H1 (cell line): ENCODE measurements at regions not wholly inside any gene's neighbourhood (a gene's known extent, or its start where the extent isn't known, plus 50 kb on each side); places are given as distances from the start of the nearest gene placed in this dataset.

Source experiments
- CTCF ChIA-PET: fragments of 300-600 bp; sonication (Branson Sonifier 250); formaldehyde crosslinking; loops from one replicate; lab custom pipeline; 2021; ENCODE audit not compliant: partially characterized antibody; lab: Charles Lee
- POLR2A ChIA-PET: fragments of 300-600 bp; sonication (Branson Sonifier 250); formaldehyde crosslinking; loops from one replicate; lab custom pipeline; 2021; ENCODE audit warnings: inconsistent platforms; ENCODE audit not compliant: partially characterized antibody; lab: Charles Lee
- DNase-seq, 2 experiments: peaks; one replicate each; pipeline versions ENCODE4 v3.0.0 to v3.0.0-alpha.2; 2010 to 2022; ENCODE audit warnings: low spot score in 2 of 2, low read depth in 1 of 2, mixed read lengths in 1 of 2
- FAIRE-seq: peaks from 2 replicates; lab custom pipeline; 2011; peaks lifted over from hg19 to GRCh38; lab: Jason Lieb, UNC
- H2AFZ ChIP-seq: 2 replicates; pipeline ENCODE4 v1.8.1; 2012; ENCODE audit warnings: low read length, inconsistent platforms
- H2AK5ac ChIP-seq: 2 replicates; pipeline ENCODE4 v1.6.1; 2013; ENCODE audit warnings: low read depth, low read length
- H2BK120ac ChIP-seq: replicated peaks from 2 replicates; pipeline ENCODE3; 2013; ENCODE audit warnings: low read depth, low read length, inconsistent platforms
- H2BK12ac ChIP-seq: 2 replicates; pipeline ENCODE4 v1.6.1; 2013; ENCODE audit warnings: low read depth, low read length
- H2BK15ac ChIP-seq: 2 replicates; pipeline ENCODE4 v1.6.1; 2013; ENCODE audit warnings: low read length
- H2BK20ac ChIP-seq: 2 replicates; pipeline ENCODE4 v1.6.1; 2013; ENCODE audit warnings: low read length
- H2BK5ac ChIP-seq: 2 replicates; pipeline ENCODE4 v1.6.1; 2013; ENCODE audit warnings: low read depth, low read length
- H3K14ac ChIP-seq: 2 replicates; pipeline ENCODE4 v1.6.1; 2013; ENCODE audit warnings: inconsistent platforms; ENCODE audit not compliant: insufficient read length
- H3K18ac ChIP-seq: 2 replicates; pipeline ENCODE4 v1.6.1; 2013; ENCODE audit warnings: low read length; ENCODE audit errors: extremely low read depth
- H3K23ac ChIP-seq: 2 replicates; pipeline ENCODE4 v1.6.1; 2013; ENCODE audit warnings: inconsistent platforms; ENCODE audit not compliant: insufficient read length
- H3K23me2 ChIP-seq: 2 replicates; pipeline ENCODE4 v1.6.1; 2013; ENCODE audit warnings: low read depth, low read length
- H3K27ac ChIP-seq: 2 replicates; pipeline ENCODE4 v1.6.1; 2011; ENCODE audit warnings: low read depth, low read length, inconsistent platforms
- H3K27me3 ChIP-seq, 4 experiments: replicated peaks in 1 of 4; 1 replicate in 1 of 4; 2 replicates in 3 of 4; pipeline versions ENCODE4 v1.6.1 to v1.8.1; 2011 to 2013; ENCODE audit warnings: low read length in 3 of 4, mild to moderate bottlenecking in 3 of 4, inconsistent platforms in 2 of 4, mixed read lengths in 2 of 4, moderate library complexity in 1 of 4; ENCODE audit not compliant: control insufficient read depth in 3 of 4, insufficient read depth in 3 of 4; ENCODE audit errors: extremely low read depth in 1 of 4
- H3K36me3 ChIP-seq, 4 experiments: 2 replicates each; pipeline versions ENCODE4 v1.6.1 to v1.8.1; 2011 to 2013; ENCODE audit warnings: mild to moderate bottlenecking in 4 of 4, low read length in 3 of 4, moderate library complexity in 2 of 4, control low read depth in 1 of 4, inconsistent platforms in 1 of 4; ENCODE audit not compliant: insufficient read depth in 4 of 4, control insufficient read depth in 2 of 4
- H3K4ac ChIP-seq: replicated peaks from 2 replicates; pipeline ENCODE3; 2013; ENCODE audit warnings: low read length, low read depth, mixed read lengths, inconsistent platforms; ENCODE audit not compliant: insufficient read length
- H3K4me1 ChIP-seq, 4 experiments: replicated peaks in 1 of 4; 1 replicate in 1 of 4; 2 replicates in 3 of 4; pipeline versions ENCODE4 v1.6.1 to v1.8.1; 2011 to 2013; ENCODE audit warnings: low read length in 3 of 4, inconsistent platforms in 2 of 4, mixed read lengths in 1 of 4; ENCODE audit not compliant: insufficient read depth in 4 of 4, control insufficient read depth in 3 of 4
- H3K4me2 ChIP-seq, 2 experiments: 2 replicates each; pipeline versions ENCODE4 v1.6.1 to v1.8.1; 2011 to 2013; ENCODE audit warnings: low read depth in 2 of 2, low read length in 2 of 2, control low read depth in 1 of 2, inconsistent platforms in 1 of 2, mild to moderate bottlenecking in 1 of 2; ENCODE audit not compliant: insufficient read depth in 1 of 2
- H3K4me3 ChIP-seq, 4 experiments: fragments of 200-600, 300-600 bp in 1 of 4; sonication (generic), shearing (Covaris generic), sonication (Bioruptor Twin) in 1 of 4; 2 replicates each; pipeline versions ENCODE4 v1.5.1 to v1.8.1; 2011 to 2016; ENCODE audit warnings: low read length in 4 of 4, low read depth in 3 of 4, control low read depth in 2 of 4, inconsistent platforms in 2 of 4, mild to moderate bottlenecking in 2 of 4, mixed read lengths in 1 of 4, moderate library complexity in 1 of 4; ENCODE audit not compliant: insufficient read depth in 2 of 4; ENCODE audit errors: extremely low read depth in 1 of 4
- H3K56ac ChIP-seq: replicated peaks from 2 replicates; pipeline ENCODE3; 2013; ENCODE audit warnings: low read depth, mild to moderate bottlenecking, mixed read lengths, low read length, inconsistent platforms; ENCODE audit not compliant: insufficient read length
- H3K79me1 ChIP-seq: 2 replicates; pipeline ENCODE4 v1.6.1; 2013; ENCODE audit warnings: low read depth, low read length, control low read depth
- H3K79me2 ChIP-seq, 2 experiments: 2 replicates each; pipeline versions ENCODE4 v1.6.1 to v1.8.1; 2012 to 2013; ENCODE audit warnings: low read length in 2 of 2, mild to moderate bottlenecking in 2 of 2, inconsistent platforms in 1 of 2; ENCODE audit not compliant: insufficient read depth in 2 of 2, control insufficient read depth in 1 of 2
- H3K9ac ChIP-seq, 4 experiments: replicated peaks in 1 of 4; 1 replicate in 1 of 4; 2 replicates in 3 of 4; pipeline versions ENCODE4 v1.6.1 to v1.8.1; 2011 to 2013; ENCODE audit warnings: low read depth in 3 of 4, low read length in 3 of 4, control low read depth in 2 of 4, mild to moderate bottlenecking in 2 of 4, moderate library complexity in 2 of 4, inconsistent platforms in 1 of 4; ENCODE audit errors: extremely low read depth in 1 of 4
- H3K9me3 ChIP-seq, 2 experiments: 2 replicates each; pipeline versions ENCODE4 v1.6.1 to v1.8.1; 2012 to 2013; ENCODE audit warnings: mild to moderate bottlenecking in 2 of 2, moderate library complexity in 2 of 2, control low read depth in 1 of 2, inconsistent platforms in 1 of 2, low read depth in 1 of 2, low read length in 1 of 2, mixed read lengths in 1 of 2; ENCODE audit not compliant: insufficient read depth in 2 of 2
- H4K20me1 ChIP-seq, 2 experiments: replicated peaks in 1 of 2; 2 replicates each; pipeline versions ENCODE3 to v1.8.1; 2011 to 2013; ENCODE audit warnings: inconsistent platforms in 2 of 2, low read length in 2 of 2, mild to moderate bottlenecking in 1 of 2; ENCODE audit not compliant: insufficient read depth in 2 of 2, control insufficient read depth in 1 of 2
- H4K5ac ChIP-seq: 2 replicates; pipeline ENCODE4 v1.6.1; 2013; ENCODE audit warnings: low read length, low read depth, mixed read lengths, inconsistent platforms; ENCODE audit not compliant: insufficient read length
- H4K8ac ChIP-seq: 2 replicates; pipeline ENCODE4 v1.8.0; 2013; ENCODE audit warnings: mild to moderate bottlenecking, moderate library complexity, low read length, inconsistent platforms; ENCODE audit not compliant: insufficient read depth; ENCODE audit errors: extremely low read depth
- H4K91ac ChIP-seq: replicated peaks from 2 replicates; pipeline ENCODE3; 2013; ENCODE audit warnings: low read length, mixed read lengths, inconsistent platforms; ENCODE audit not compliant: insufficient read length
- ASH2L ChIP-seq: fragments of 200-600, 300-600 bp; sonication (generic); IDR thresholded peaks from one replicate; pipeline ENCODE4 v1.7.1; 2017; ENCODE audit warnings: low read length
- CHD1 ChIP-seq: IDR thresholded peaks from 2 replicates; pipeline ENCODE4 v1.6.1; 2012; ENCODE audit warnings: low read depth, low read length, improper control_type of control experiment
- EZH2 ChIP-seq: fragments of 200-600 bp; sonication (generic); IDR thresholded peaks from 2 replicates; pipeline ENCODE4 v1.7.1; 2012; ENCODE audit warnings: low read depth, mild to moderate bottlenecking, moderate library complexity, low read length, inconsistent platforms; ENCODE audit not compliant: severe bottlenecking
- PHF8 ChIP-seq: fragments of 200-600 bp; sonication (generic); conservative IDR thresholded peaks from 2 replicates; pipeline ENCODE4 v1.7.1; 2012; ENCODE audit warnings: low read depth, mild to moderate bottlenecking, inconsistent platforms, low read length, moderate library complexity
- RBBP5 ChIP-seq: IDR thresholded peaks from 2 replicates; pipeline ENCODE4 v1.7.1; 2012; ENCODE audit warnings: low read depth, mild to moderate bottlenecking, inconsistent platforms, low read length, moderate library complexity, borderline replicate concordance
- RNF2 ChIP-seq: fragments of 200-900, 300-1000 bp; sonication (generic); IDR thresholded peaks from 2 replicates; pipeline ENCODE4 v1.7.1; 2016; ENCODE audit warnings: borderline replicate concordance, low read depth, mild to moderate bottlenecking, antibody characterized with exemption, low read length; ENCODE audit not compliant: poor library complexity, severe bottlenecking; ENCODE audit errors: missing control alignments
- SP1 ChIP-seq: IDR thresholded peaks from 2 replicates; pipeline ENCODE4 v1.6.1; 2011; ENCODE audit warnings: low read depth, low read length
- SP2 ChIP-seq: IDR thresholded peaks from 2 replicates; pipeline ENCODE4 v1.6.1; 2012; ENCODE audit warnings: mild to moderate bottlenecking, low read length, inconsistent platforms
- TAF7 ChIP-seq: optimal IDR thresholded peaks from 2 replicates; pipeline ENCODE3; 2011; ENCODE audit warnings: low read depth, mild to moderate bottlenecking, inconsistent platforms, low read length, moderate library complexity, borderline replicate concordance
- ZNF274 ChIP-seq: IDR thresholded peaks from 2 replicates; pipeline ENCODE4 v1.7.0; 2012; ENCODE audit warnings: low read length, borderline replicate concordance; ENCODE audit errors: extremely low read depth
- WGBS, 2 experiments: shearing (Covaris generic) in 1 of 2; methylation state at CpG; one replicate each; pipeline versions ENCODE4 v1.1.6 to v1.1.7; 2013 to 2015; ENCODE audit warnings: low lambda C conversion rate in 2 of 2, mixed read lengths in 2 of 2, inconsistent platforms in 1 of 2, low coverage in 1 of 2, missing lambda C conversion rate in 1 of 2; ENCODE audit not compliant: insufficient replicate concordance in 2 of 2, insufficient coverage in 1 of 2, insufficient read length in 1 of 2; ENCODE audit errors: extremely low coverage in 1 of 2, missing lambda C conversion rate in 1 of 2; 5-methylcytosine and 5-hydroxymethylcytosine counted together
- TF ChIP-seq, protein P1 (sequence below): IDR thresholded peaks from 2 replicates; pipeline ENCODE4 v1.6.1; 2011; ENCODE audit warnings: low read depth, mild to moderate bottlenecking, low read length; ENCODE audit not compliant: insufficient read depth

DNA sequence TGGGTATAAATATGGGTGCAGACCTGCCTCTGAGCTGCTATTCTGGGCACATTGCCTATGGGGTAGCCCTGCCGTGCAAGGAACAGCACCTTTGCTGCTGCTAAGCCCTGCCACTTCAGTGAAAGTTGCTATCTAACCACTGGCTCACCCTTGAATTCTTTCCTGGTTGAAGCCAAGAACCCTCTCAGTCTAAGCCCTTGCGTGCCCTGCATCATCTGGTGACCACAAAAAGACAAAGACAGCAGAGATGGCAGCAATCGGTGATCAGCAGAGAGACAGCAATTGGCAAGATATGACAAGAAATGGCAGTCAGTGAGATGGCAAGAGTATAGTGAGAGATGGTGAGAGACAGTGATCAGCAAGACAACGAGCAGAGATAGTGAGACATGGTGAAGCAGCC is 418.3 kb downstream of the MATN1 start:
- Histone ChIP-seq H2BK15ac (no peak overlapping the region), H3K79me1 (no peaks in the 10 kb centered on the region), H3K27ac (no peak overlapping the region), H2AFZ (no peak overlapping the region), H3K4me3 (no peak overlapping the region), H3K9me3 (no peaks in the 10 kb centered on the region), H3K27me3 (no peaks in the 10 kb centered on the region), H3K23ac (no peak overlapping the region), H3K23me2 (no peaks in the 10 kb centered on the region), H2BK120ac (no peak overlapping the region)
- FAIRE-seq = no peak
- TF ChIP-seq RBBP5 = no peak
- no peak for TF ChIP-seq TAF7
- no peak for TF ChIP-seq ZNF274
- no peak for TF ChIP-seq ASH2L
- TF ChIP-seq RNF2 = no peak
- no peak for TF ChIP-seq CHD1
- no peak for TF ChIP-seq SP2
- TF ChIP-seq, protein P1, sequence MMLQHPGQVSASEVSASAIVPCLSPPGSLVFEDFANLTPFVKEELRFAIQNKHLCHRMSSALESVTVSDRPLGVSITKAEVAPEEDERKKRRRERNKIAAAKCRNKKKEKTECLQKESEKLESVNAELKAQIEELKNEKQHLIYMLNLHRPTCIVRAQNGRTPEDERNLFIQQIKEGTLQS = no peak
- no peak for TF ChIP-seq SP1
- TF ChIP-seq PHF8 = no peak
- TF ChIP-seq EZH2 = no peak
- TF ChIP-seq, all 59 proteins: peak for 0
- H3K36me3 ChIP-seq = no peaks in the 10 kb centered on the region
- no peak overlapping the region for H2AK5ac ChIP-seq
- no peak overlapping the region for H3K18ac ChIP-seq
- no peak overlapping the region for H4K5ac ChIP-seq
- H2BK12ac ChIP-seq = no peak overlapping the region
- no peak overlapping the region for H3K9ac ChIP-seq
- DNase-seq = peak in 1 of 2 experiments; percentile 13
- H3K14ac ChIP-seq = no peak overlapping the region
- H3K56ac ChIP-seq = no peak overlapping the region
- no peak overlapping the region for H4K8ac ChIP-seq
- H2BK20ac ChIP-seq = no peak overlapping the region
- no peak overlapping the region for H3K4ac ChIP-seq
- ChIA-PET POLR2A (no interaction called here), CTCF (no interaction called here)
- no peak overlapping the region for H4K91ac ChIP-seq
- no peaks in the 10 kb centered on the region for H3K4me1 ChIP-seq
- no peak overlapping the region for H2BK5ac ChIP-seq
- H3K4me2 ChIP-seq = no peak overlapping the region
- 88% methylated on average over 4 of the region's 4 CpGs; no CpG with 5 or more reads in 1 of the 2 experiments for WGBS, 2 experiments
- no peaks in the 10 kb centered on the region for H3K79me2 ChIP-seq
- H4K20me1 ChIP-seq = no peaks in the 10 kb centered on the region
